ENCODE measurements at regions not wholly inside any gene's neighbourhood (a gene's known extent, or its start where the extent isn't known, plus 50 kb on each side); places are given as distances from the start of the nearest gene placed in this dataset.

DNA sequence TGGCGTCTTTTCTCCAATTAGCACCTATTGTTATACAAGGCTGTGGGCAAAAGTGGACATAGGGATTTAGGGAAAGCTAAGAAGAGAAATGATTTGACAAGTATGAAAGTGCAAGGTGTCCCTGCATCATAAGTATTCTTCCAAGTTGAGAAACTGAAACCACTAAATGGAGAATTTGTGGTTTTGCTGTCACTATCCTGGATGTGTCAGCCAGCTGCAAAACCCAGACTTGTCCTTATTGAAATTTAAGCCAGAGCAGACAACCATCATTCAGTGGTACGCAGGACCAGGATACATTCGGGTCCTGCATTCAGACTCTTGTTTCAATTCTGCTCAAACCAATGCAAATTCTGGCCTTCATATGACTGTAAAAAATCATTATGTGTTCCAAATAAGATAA is 384.8 kb upstream of the TGFBR2 start:
- Histone ChIP-seq H4K20me1 (ENCODE audit: low read depth) (no peaks in the 10 kb centered on the region), H3K27ac (no peak overlapping the region), H3K4me3 (no peak overlapping the region), H3K9me3 (ENCODE audit: low read depth) (peaks cover under 1% of the 10 kb centered on the region), H3K36me3 (no peaks in the 10 kb centered on the region), H3K27me3 (no peaks in the 10 kb centered on the region), H3K4me2 (no peak overlapping the region), H3K79me2 (ENCODE audit: low read depth) (no peaks in the 10 kb centered on the region), H3K9ac (no peak overlapping the region), H3K4me1 (peaks cover 4% of the 10 kb centered on the region), H2AFZ (replicated peaks) (no peak overlapping the region), H3F3A (ENCODE audit: low read depth) (no peaks in the 10 kb centered on the region)
- Mint-ChIP-seq H3K36me3 (peaks cover 2% of the 10 kb centered on the region), H3K9me3 (peaks cover 12% of the 10 kb centered on the region), H3K27ac (no peak overlapping the region), H3K4me1 (no peaks in the 10 kb centered on the region), H3K4me3 (no peak overlapping the region), H3K27me3 (ENCODE audit: insufficient read depth, low read depth) (no peaks in the 10 kb centered on the region)
- TF ChIP-seq EZH2 (IDR thresholded peaks at IDR 0.05) = no peak
- TF ChIP-seq, protein P1, sequence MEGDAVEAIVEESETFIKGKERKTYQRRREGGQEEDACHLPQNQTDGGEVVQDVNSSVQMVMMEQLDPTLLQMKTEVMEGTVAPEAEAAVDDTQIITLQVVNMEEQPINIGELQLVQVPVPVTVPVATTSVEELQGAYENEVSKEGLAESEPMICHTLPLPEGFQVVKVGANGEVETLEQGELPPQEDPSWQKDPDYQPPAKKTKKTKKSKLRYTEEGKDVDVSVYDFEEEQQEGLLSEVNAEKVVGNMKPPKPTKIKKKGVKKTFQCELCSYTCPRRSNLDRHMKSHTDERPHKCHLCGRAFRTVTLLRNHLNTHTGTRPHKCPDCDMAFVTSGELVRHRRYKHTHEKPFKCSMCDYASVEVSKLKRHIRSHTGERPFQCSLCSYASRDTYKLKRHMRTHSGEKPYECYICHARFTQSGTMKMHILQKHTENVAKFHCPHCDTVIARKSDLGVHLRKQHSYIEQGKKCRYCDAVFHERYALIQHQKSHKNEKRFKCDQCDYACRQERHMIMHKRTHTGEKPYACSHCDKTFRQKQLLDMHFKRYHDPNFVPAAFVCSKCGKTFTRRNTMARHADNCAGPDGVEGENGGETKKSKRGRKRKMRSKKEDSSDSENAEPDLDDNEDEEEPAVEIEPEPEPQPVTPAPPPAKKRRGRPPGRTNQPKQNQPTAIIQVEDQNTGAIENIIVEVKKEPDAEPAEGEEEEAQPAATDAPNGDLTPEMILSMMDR (IDR thresholded peaks at IDR 0.05) = no peak
- no peak for TF ChIP-seq EZH2phosphoT487 (IDR thresholded peaks at IDR 0.05)
- no peak for DNase-seq (ENCODE audit: low spot score)

DNA sequence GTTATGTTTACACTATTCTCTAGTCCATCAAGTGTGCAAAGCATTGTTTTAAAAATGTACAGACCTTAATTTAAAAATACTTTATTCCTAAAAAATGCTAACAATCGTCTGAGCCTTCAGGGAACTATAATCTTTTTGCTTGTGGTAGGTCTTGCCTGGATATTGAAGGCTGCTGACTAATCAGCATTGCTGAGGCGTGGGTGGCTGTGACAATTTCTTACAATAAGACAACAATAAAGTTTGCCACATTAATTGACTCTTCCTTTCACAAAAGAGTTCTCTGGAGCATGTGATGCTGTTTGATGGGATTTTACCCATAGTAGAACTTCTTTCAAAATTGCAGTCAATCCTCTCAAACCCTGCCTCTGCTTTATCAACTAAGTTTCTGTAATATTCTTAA is 384.0 kb upstream of the TGFBR2 start:
- no peaks in the 10 kb centered on the region for H3K79me2 ChIP-seq (ENCODE audit: low read depth)
- Mint-ChIP-seq H3K4me3 (no peak overlapping the region), H3K36me3 (peaks cover 2% of the 10 kb centered on the region), H3K27me3 (ENCODE audit: insufficient read depth, low read depth) (no peaks in the 10 kb centered on the region), H3K9me3 (peaks cover 12% of the 10 kb centered on the region), H3K27ac (no peak overlapping the region), H3K4me1 (no peaks in the 10 kb centered on the region)
- no peak overlapping the region for H2AFZ ChIP-seq (replicated peaks)
- TF ChIP-seq EZH2phosphoT487 (IDR thresholded peaks at IDR 0.05) = no peak
- TF ChIP-seq, protein P1 (IDR thresholded peaks at IDR 0.05) = no peak
- no peak for TF ChIP-seq EZH2 (IDR thresholded peaks at IDR 0.05)
- no peaks in the 10 kb centered on the region for H3F3A ChIP-seq (ENCODE audit: low read depth)
- peaks cover 5% of the 10 kb centered on the region for H3K4me1 ChIP-seq
- H3K27me3 ChIP-seq = no peaks in the 10 kb centered on the region
- H3K27ac ChIP-seq = no peak overlapping the region
- H3K36me3 ChIP-seq = no peaks in the 10 kb centered on the region
- no peak overlapping the region for H3K9ac ChIP-seq
- DNase-seq (ENCODE audit: low spot score) = no peak
- H4K20me1 ChIP-seq (ENCODE audit: low read depth) = no peaks in the 10 kb centered on the region
- no peak overlapping the region for H3K4me3 ChIP-seq
- no peak overlapping the region for H3K4me2 ChIP-seq
- no peaks in the 10 kb centered on the region for H3K9me3 ChIP-seq (ENCODE audit: low read depth)

DNA sequence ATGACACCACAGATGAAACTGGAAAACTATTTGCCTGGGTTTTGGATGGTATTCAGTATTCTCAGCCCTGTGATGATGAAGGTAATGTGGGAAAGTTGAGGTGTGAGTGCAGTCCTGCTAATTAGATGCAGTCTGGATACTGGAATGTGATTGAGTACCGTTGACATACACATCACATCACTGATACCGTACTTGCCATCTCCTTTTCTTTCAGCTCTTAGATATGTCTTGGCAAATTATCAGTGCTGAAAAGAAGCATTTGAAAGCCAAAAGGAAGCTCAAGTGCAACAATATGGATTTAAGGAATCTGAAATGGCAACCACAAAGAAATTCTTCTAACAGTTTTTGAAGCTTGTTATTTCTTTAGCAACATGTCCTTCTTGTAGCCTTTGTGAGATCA is 381.4 kb upstream of the TGFBR2 start:
- Mint-ChIP-seq H3K27ac (no peak overlapping the region), H3K36me3 (peaks cover 2% of the 10 kb centered on the region), H3K4me3 (no peak overlapping the region), H3K27me3 (ENCODE audit: insufficient read depth, low read depth) (no peaks in the 10 kb centered on the region), H3K9me3 (peaks cover 12% of the 10 kb centered on the region), H3K4me1 (peaks cover 3% of the 10 kb centered on the region)
- Histone ChIP-seq H3K9me3 (ENCODE audit: low read depth) (no peaks in the 10 kb centered on the region), H3K9ac (no peak overlapping the region), H3K4me3 (no peak overlapping the region), H3K79me2 (ENCODE audit: low read depth) (no peaks in the 10 kb centered on the region), H2AFZ (replicated peaks) (no peak overlapping the region), H3K4me1 (peaks cover 10% of the 10 kb centered on the region), H3K4me2 (no peak overlapping the region), H3K27ac (no peak overlapping the region), H3K27me3 (no peaks in the 10 kb centered on the region), H3K36me3 (no peaks in the 10 kb centered on the region), H3F3A (ENCODE audit: low read depth) (no peaks in the 10 kb centered on the region), H4K20me1 (ENCODE audit: low read depth) (no peaks in the 10 kb centered on the region)
- no peak for TF ChIP-seq EZH2phosphoT487 (IDR thresholded peaks at IDR 0.05)
- no peak for TF ChIP-seq EZH2 (IDR thresholded peaks at IDR 0.05)
- TF ChIP-seq, protein P1 (IDR thresholded peaks at IDR 0.05) = no peak
- no peak for DNase-seq (ENCODE audit: low spot score)

All from neural progenitor cell (in vitro differentiated cells).